WERI-Rb-1 (cell line): ENCODE measurements at regions not wholly inside any gene's neighbourhood (a gene's known extent, or its start where the extent isn't known, plus 50 kb on each side); places are given as distances from the start of the nearest gene placed in this dataset.

Experiments used
- DNase-seq: peaks from one replicate; pipeline ENCODE4 v3.0.0-alpha.2; 2020
- H3K27ac ChIP-seq: fragments of 250-450 bp; sonication (Bioruptor Pico); 2 replicates; pipeline ENCODE4 v1.5.1; 2020; ENCODE audit warnings: mild to moderate bottlenecking, moderate library complexity
- H3K27me3 ChIP-seq: fragments of 250-450 bp; sonication (Bioruptor Pico); 2 replicates; pipeline ENCODE4 v1.5.1; 2021; ENCODE audit warnings: mild to moderate bottlenecking, low read depth, moderate library complexity; ENCODE audit not compliant: insufficient read depth, severe bottlenecking
- H3K36me3 ChIP-seq: fragments of 250-450 bp; sonication (Bioruptor Pico); 2 replicates; pipeline ENCODE4 v1.5.1; 2020; ENCODE audit warnings: mild to moderate bottlenecking, moderate library complexity
- H3K4me3 ChIP-seq: 2 replicates; pipeline ENCODE4 v1.5.1; 2011; ENCODE audit warnings: low read depth, mild to moderate bottlenecking, control low read depth, low read length
- H3K9me3 ChIP-seq: fragments of 250-450 bp; sonication (Bioruptor Pico); 2 replicates; pipeline ENCODE4 v1.5.1; 2021; ENCODE audit warnings: mild to moderate bottlenecking, moderate library complexity; ENCODE audit not compliant: severe bottlenecking
- CTCF ChIP-seq: IDR thresholded peaks from 2 replicates; pipeline ENCODE4 v1.5.1; 2011; ENCODE audit warnings: low read depth, mild to moderate bottlenecking, control low read depth, inconsistent platforms, low read length

- no peak for DNase-seq
- no peak for TF ChIP-seq CTCF
- Histone ChIP-seq H3K9me3 (no peaks in the 10 kb centered on the region), H3K27me3 (no peaks in the 10 kb centered on the region), H3K36me3 (no peaks in the 10 kb centered on the region), H3K27ac (no peak overlapping the region), H3K4me3 (no peak overlapping the region)
Observed at GRCh38 chr2:183935005-183935404, 663.3 kb upstream of the ZNF804A start.

GRCh38 chr2:183937220-183937619 is 661.1 kb upstream of the ZNF804A start:
- Histone ChIP-seq H3K36me3 (no peaks in the 10 kb centered on the region), H3K27ac (no peak overlapping the region), H3K4me3 (no peak overlapping the region), H3K9me3 (no peaks in the 10 kb centered on the region), H3K27me3 (no peaks in the 10 kb centered on the region)
- no peak for DNase-seq
- no peak for TF ChIP-seq CTCF

GRCh38 chr2:183946193-183946592 is 652.1 kb upstream of the ZNF804A start:
- H3K27me3 ChIP-seq, result no peaks in the 10 kb centered on the region
- H3K9me3 ChIP-seq, result no peaks in the 10 kb centered on the region
- H3K27ac ChIP-seq, result no peak overlapping the region
- TF ChIP-seq CTCF, result no peak
- DNase-seq, result no peak
- no peak overlapping the region for H3K4me3 ChIP-seq
- no peaks in the 10 kb centered on the region for H3K36me3 ChIP-seq

GRCh38 chr2:183948861-183949260 is 649.5 kb upstream of the ZNF804A start:
- Histone ChIP-seq H3K9me3 (no peaks in the 10 kb centered on the region), H3K27me3 (no peaks in the 10 kb centered on the region), H3K4me3 (no peak overlapping the region), H3K27ac (no peak overlapping the region), H3K36me3 (no peaks in the 10 kb centered on the region)
- DNase-seq, result no peak
- TF ChIP-seq CTCF, result no peak

GRCh38 chr2:183950673-183951072 is 647.7 kb upstream of the ZNF804A start:
- Histone ChIP-seq H3K9me3 (no peaks in the 10 kb centered on the region), H3K27me3 (no peaks in the 10 kb centered on the region), H3K27ac (no peak overlapping the region), H3K36me3 (no peaks in the 10 kb centered on the region), H3K4me3 (no peak overlapping the region)
- DNase-seq, result no peak
- no peak for TF ChIP-seq CTCF

GRCh38 chr2:183951630-183952029 is 646.7 kb upstream of the ZNF804A start:
- H3K27me3 ChIP-seq, result no peaks in the 10 kb centered on the region
- no peaks in the 10 kb centered on the region for H3K9me3 ChIP-seq
- no peak overlapping the region for H3K27ac ChIP-seq
- H3K36me3 ChIP-seq, result no peaks in the 10 kb centered on the region
- H3K4me3 ChIP-seq, result no peak overlapping the region
- TF ChIP-seq CTCF, result no peak
- no peak for DNase-seq
